Brain microvascular endothelial cell (primary cell): ENCODE measurements at regions not wholly inside any gene's neighbourhood (a gene's known extent, or its start where the extent isn't known, plus 50 kb on each side); places are given as distances from the start of the nearest gene placed in this dataset.

Source experiments
- DNase-seq: peaks from one replicate; pipeline ENCODE4 v3.0.0-alpha.2; 2020
- H3K27ac ChIP-seq: fragments of 250-450 bp; sonication (Bioruptor Pico); 2 replicates; pipeline ENCODE4 v1.5.1; 2020; ENCODE audit warnings: mild to moderate bottlenecking, moderate library complexity
- H3K27me3 ChIP-seq: fragments of 250-450 bp; sonication (Bioruptor Pico); replicated peaks from 2 replicates; pipeline ENCODE4 v1.5.1; 2020; ENCODE audit warnings: mild to moderate bottlenecking
- H3K36me3 ChIP-seq: fragments of 250-450 bp; sonication (Bioruptor Pico); replicated peaks from 2 replicates; pipeline ENCODE4 v1.5.1; 2020; ENCODE audit warnings: mild to moderate bottlenecking
- H3K4me3 ChIP-seq: 2 replicates; pipeline ENCODE4 v1.5.1; 2011; ENCODE audit warnings: low read depth, mild to moderate bottlenecking, control low read depth, low read length, moderate library complexity
- in situ Hi-C: cut with HindIII; loops from 2 replicates; pipeline ENCODE4 v1.10.0; 2017; ENCODE audit warnings: low sequenced_read_pairs, low pct_ligation_motif_present
- TF ChIP-seq, protein P1 (sequence below): IDR thresholded peaks from 2 replicates; pipeline ENCODE4 v1.5.1; 2011; ENCODE audit warnings: low read depth, mild to moderate bottlenecking, moderate library complexity, low read length, control low read depth, inconsistent platforms; ENCODE audit errors: missing control alignments

- Histone ChIP-seq H3K27me3 (no peaks in the 10 kb centered on the region), H3K27ac (no peak overlapping the region), H3K36me3 (no peaks in the 10 kb centered on the region), H3K4me3 (no peak overlapping the region)
- in situ Hi-C loops, result no loop called here
- no peak for DNase-seq
- TF ChIP-seq, protein P1, sequence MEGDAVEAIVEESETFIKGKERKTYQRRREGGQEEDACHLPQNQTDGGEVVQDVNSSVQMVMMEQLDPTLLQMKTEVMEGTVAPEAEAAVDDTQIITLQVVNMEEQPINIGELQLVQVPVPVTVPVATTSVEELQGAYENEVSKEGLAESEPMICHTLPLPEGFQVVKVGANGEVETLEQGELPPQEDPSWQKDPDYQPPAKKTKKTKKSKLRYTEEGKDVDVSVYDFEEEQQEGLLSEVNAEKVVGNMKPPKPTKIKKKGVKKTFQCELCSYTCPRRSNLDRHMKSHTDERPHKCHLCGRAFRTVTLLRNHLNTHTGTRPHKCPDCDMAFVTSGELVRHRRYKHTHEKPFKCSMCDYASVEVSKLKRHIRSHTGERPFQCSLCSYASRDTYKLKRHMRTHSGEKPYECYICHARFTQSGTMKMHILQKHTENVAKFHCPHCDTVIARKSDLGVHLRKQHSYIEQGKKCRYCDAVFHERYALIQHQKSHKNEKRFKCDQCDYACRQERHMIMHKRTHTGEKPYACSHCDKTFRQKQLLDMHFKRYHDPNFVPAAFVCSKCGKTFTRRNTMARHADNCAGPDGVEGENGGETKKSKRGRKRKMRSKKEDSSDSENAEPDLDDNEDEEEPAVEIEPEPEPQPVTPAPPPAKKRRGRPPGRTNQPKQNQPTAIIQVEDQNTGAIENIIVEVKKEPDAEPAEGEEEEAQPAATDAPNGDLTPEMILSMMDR, result no peak
These were observed 297.9 kb upstream of the KLF6 start for GRCh38 chr10:4082861-4083260.

GRCh38 chr10:4081685-4082111 is 296.7 kb upstream of the KLF6 start:
- Histone ChIP-seq H3K27me3 (no peaks in the 10 kb centered on the region), H3K4me3 (no peak overlapping the region), H3K27ac (no peak overlapping the region), H3K36me3 (no peaks in the 10 kb centered on the region)
- in situ Hi-C loops, result no loop called here
- no peak for DNase-seq
- TF ChIP-seq, protein P1, result no peak

DNA sequence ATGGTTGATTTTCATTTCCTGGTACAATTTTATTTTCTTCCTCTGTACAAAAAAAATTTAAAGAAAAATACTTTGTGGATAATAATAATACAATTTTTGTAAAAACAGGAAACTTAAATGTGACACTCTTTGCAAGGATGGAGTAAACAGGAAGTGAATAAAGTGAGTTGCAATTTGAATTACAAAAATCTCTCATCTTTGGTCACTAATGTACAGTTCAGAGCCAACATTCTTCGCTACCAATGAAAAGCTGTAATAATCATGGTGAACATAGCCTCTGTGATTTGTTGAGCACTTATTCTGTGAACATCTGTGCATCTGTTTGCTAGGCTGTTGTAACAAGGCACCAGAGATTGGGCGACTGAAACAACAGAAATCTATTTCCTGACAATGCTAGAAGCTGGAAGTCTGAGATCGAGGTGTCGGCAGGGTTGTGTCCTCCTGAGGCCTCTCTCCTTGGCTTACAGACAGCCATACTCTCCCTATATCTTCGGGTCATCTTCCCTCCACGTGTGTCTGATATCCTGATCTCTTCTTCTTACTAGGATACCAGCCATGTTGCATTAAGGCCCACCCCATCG is 295.3 kb upstream of the KLF6 start:
- H3K36me3 ChIP-seq, result no peaks in the 10 kb centered on the region
- no peak overlapping the region for H3K27ac ChIP-seq
- TF ChIP-seq, protein P1, result no peak
- in situ Hi-C loops, result no loop called here
- no peaks in the 10 kb centered on the region for H3K27me3 ChIP-seq
- DNase-seq, result no peak
- no peak overlapping the region for H3K4me3 ChIP-seq

DNA sequence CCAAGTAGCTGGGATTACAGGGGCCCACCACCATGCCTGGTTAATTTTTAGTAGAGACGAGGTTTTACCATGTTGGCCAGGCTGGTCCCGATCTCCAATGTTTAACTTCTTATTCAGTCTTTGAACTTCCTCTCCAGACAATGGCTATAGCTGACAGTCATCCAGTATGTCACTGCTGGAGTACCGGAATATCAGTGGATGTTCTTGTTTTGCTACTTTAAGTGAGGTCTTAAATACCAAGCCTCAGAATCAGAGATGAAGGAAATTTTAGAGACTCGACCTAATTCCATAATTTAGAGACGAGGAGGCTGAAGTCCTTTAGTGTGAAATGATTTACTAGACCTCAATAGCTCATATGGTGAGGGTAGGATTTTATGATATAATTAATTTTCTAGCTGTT is 294.8 kb upstream of the KLF6 start:
- no peak overlapping the region for H3K27ac ChIP-seq
- H3K4me3 ChIP-seq, result no peak overlapping the region
- no peaks in the 10 kb centered on the region for H3K27me3 ChIP-seq

GRCh38 chr10:4077804-4078203 is 292.8 kb upstream of the KLF6 start:
- no peak overlapping the region for H3K4me3 ChIP-seq
- H3K36me3 ChIP-seq, result no peaks in the 10 kb centered on the region
- no peaks in the 10 kb centered on the region for H3K27me3 ChIP-seq
- in situ Hi-C loops, result no loop called here
- no peak overlapping the region for H3K27ac ChIP-seq
- TF ChIP-seq, protein P1, result no peak
- no peak for DNase-seq

More for the DNA sequence above, 294.8 kb upstream of the KLF6 start:
- TF ChIP-seq, protein P1, result no peak
- in situ Hi-C loops, result no loop called here
- no peaks in the 10 kb centered on the region for H3K36me3 ChIP-seq
- no peak for DNase-seq

DNA sequence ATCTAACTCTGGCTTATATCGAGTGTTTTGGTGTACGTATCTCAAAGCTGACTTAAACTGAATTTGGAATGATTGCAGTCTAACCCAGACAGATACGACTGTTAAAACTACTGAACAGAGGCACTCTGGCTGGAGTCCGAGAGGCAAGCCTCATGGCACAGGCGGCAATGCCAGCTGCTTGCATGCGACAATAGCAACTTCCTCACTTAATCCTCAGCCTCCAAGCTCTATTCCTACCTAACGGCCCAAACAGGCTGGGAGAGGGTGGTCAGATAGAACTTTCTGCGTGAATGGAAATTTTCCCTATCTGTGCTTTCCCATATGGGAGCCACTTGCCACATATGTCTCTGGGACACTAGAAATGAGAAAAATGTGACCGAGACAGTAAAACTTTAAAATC is 292.0 kb upstream of the KLF6 start:
- Histone ChIP-seq H3K36me3 (no peaks in the 10 kb centered on the region), H3K4me3 (no peak overlapping the region), H3K27ac (no peak overlapping the region), H3K27me3 (no peaks in the 10 kb centered on the region)
- TF ChIP-seq, protein P1, result no peak
- in situ Hi-C loops, result no loop called here
- DNase-seq, result no peak
